ENCODE measurements at regions not wholly inside any gene's neighbourhood (a gene's known extent, or its start where the extent isn't known, plus 50 kb on each side); places are given as distances from the start of the nearest gene placed in this dataset.

DNA sequence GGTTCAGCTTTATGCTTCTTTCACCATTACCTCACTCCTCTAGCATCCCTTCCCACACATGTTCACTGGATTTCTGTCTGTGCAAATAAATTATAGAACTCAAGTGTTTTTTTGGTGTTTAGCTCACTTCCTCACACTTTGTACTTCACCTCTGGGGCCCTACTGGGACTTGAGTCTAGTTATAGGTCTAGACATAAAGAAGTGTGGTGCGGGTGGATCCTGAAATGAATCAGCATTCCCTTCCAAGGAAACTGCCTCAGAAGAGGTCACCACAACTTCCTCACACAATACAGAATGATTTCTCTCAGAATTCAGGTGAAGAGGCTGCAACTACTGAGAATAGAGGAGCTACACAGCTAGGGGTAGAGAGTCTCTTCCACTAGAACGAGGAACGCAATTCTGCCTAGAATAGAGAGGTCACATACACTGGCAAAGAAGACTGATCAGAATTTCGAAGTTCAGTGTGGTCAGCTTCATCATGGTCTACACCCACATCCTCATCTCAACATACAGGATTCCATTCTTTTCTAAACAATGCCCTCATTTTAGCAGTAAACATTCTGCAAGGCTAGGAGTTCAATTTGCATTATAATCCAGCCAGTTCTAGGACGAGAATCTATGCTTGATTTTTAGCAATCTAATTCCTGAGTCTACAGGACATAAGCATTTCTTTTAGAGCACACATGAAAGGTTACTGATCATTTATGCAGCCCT, 938.7 kb upstream of the PHF14 start:
- no peak for TF ChIP-seq SMC3 (conservative IDR thresholded peaks at IDR 0.05; ENCODE audit: poor library complexity)
- no peak for TF ChIP-seq TAF1 (IDR thresholded peaks at IDR 0.05; ENCODE audit: low read depth)
- no peak for TF ChIP-seq MXI1 (conservative IDR thresholded peaks at IDR 0.05; ENCODE audit: poor library complexity, severe bottlenecking)
- TF ChIP-seq, protein P1, sequence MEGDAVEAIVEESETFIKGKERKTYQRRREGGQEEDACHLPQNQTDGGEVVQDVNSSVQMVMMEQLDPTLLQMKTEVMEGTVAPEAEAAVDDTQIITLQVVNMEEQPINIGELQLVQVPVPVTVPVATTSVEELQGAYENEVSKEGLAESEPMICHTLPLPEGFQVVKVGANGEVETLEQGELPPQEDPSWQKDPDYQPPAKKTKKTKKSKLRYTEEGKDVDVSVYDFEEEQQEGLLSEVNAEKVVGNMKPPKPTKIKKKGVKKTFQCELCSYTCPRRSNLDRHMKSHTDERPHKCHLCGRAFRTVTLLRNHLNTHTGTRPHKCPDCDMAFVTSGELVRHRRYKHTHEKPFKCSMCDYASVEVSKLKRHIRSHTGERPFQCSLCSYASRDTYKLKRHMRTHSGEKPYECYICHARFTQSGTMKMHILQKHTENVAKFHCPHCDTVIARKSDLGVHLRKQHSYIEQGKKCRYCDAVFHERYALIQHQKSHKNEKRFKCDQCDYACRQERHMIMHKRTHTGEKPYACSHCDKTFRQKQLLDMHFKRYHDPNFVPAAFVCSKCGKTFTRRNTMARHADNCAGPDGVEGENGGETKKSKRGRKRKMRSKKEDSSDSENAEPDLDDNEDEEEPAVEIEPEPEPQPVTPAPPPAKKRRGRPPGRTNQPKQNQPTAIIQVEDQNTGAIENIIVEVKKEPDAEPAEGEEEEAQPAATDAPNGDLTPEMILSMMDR (IDR thresholded peaks at IDR 0.05; ENCODE audit: poor library complexity, severe bottlenecking) = no peak
- TF ChIP-seq EZH2 (IDR thresholded peaks at IDR 0.05; ENCODE audit: borderline replicate concordance, insufficient read depth, low read length, poor library complexity, severe bottlenecking) = no peak
- TF ChIP-seq EP300 (conservative IDR thresholded peaks at IDR 0.05; ENCODE audit: poor library complexity, severe bottlenecking) = no peak
- TF ChIP-seq, protein P2, sequence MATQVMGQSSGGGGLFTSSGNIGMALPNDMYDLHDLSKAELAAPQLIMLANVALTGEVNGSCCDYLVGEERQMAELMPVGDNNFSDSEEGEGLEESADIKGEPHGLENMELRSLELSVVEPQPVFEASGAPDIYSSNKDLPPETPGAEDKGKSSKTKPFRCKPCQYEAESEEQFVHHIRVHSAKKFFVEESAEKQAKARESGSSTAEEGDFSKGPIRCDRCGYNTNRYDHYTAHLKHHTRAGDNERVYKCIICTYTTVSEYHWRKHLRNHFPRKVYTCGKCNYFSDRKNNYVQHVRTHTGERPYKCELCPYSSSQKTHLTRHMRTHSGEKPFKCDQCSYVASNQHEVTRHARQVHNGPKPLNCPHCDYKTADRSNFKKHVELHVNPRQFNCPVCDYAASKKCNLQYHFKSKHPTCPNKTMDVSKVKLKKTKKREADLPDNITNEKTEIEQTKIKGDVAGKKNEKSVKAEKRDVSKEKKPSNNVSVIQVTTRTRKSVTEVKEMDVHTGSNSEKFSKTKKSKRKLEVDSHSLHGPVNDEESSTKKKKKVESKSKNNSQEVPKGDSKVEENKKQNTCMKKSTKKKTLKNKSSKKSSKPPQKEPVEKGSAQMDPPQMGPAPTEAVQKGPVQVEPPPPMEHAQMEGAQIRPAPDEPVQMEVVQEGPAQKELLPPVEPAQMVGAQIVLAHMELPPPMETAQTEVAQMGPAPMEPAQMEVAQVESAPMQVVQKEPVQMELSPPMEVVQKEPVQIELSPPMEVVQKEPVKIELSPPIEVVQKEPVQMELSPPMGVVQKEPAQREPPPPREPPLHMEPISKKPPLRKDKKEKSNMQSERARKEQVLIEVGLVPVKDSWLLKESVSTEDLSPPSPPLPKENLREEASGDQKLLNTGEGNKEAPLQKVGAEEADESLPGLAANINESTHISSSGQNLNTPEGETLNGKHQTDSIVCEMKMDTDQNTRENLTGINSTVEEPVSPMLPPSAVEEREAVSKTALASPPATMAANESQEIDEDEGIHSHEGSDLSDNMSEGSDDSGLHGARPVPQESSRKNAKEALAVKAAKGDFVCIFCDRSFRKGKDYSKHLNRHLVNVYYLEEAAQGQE (IDR thresholded peaks at IDR 0.05; ENCODE audit: borderline replicate concordance) = no peak
- TF ChIP-seq POLR2AphosphoS5 (IDR thresholded peaks at IDR 0.05) = no peak
- TF ChIP-seq RAD21 (conservative IDR thresholded peaks at IDR 0.05) = no peak
- H2AFZ ChIP-seq (ENCODE audit: low read depth, low read length) = no peak overlapping the region
- no peaks in the 10 kb centered on the region for H3K9me3 ChIP-seq (ENCODE audit: low read length)
- H3K9ac ChIP-seq (ENCODE audit: low read length) = no peak overlapping the region
- no peak overlapping the region for H3K4me2 ChIP-seq (ENCODE audit: low read length)
- H3K27me3 ChIP-seq (ENCODE audit: insufficient read depth, low read depth, low read length) = no peaks in the 10 kb centered on the region
- no peaks in the 10 kb centered on the region for H3K36me3 ChIP-seq (ENCODE audit: insufficient read depth, low read length)
- no peaks in the 10 kb centered on the region for H4K20me1 ChIP-seq (ENCODE audit: insufficient read depth)
- no peaks in the 10 kb centered on the region for H3K9me2 ChIP-seq (ENCODE audit: insufficient read depth, low read length)
- no peak overlapping the region for H3K27ac ChIP-seq (ENCODE audit: low read length)
- H3K4me3 ChIP-seq (ENCODE audit: low read length) = no peak overlapping the region
- H3F3A ChIP-seq (ENCODE audit: insufficient read depth, low read length, poor library complexity, severe bottlenecking) = no peaks in the 10 kb centered on the region
- H3K79me2 ChIP-seq (replicated peaks; ENCODE audit: insufficient read depth, low read length) = no peaks in the 10 kb centered on the region

DNA sequence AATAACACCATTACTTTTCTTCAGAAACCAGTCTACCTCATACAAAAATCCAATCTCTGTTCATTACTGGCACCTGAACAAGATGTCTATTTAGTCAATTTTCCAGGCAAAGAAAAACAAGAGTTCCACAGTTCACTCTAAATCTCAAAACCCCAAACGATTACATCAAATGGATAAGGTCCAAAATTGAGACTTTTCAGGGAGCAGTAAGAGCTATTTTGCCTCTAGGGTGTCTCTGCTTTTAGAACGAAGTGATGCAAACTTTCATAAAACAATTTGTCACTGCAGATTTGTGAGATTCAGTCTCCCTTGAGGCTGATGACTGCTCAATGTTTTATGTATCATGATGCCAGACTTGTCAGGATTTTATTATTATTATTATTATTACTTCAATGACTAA, 937.0 kb upstream of the PHF14 start:
- no peaks in the 10 kb centered on the region for H4K20me1 ChIP-seq (ENCODE audit: insufficient read depth)
- H3K9ac ChIP-seq (ENCODE audit: low read length) = no peak overlapping the region
- no peaks in the 10 kb centered on the region for H3F3A ChIP-seq (ENCODE audit: insufficient read depth, low read length, poor library complexity, severe bottlenecking)
- no peaks in the 10 kb centered on the region for H3K27me3 ChIP-seq (ENCODE audit: insufficient read depth, low read depth, low read length)
- no peak overlapping the region for H2AFZ ChIP-seq (ENCODE audit: low read depth, low read length)
- no peak overlapping the region for H3K27ac ChIP-seq (ENCODE audit: low read length)
- H3K36me3 ChIP-seq (ENCODE audit: insufficient read depth, low read length) = no peaks in the 10 kb centered on the region
- H3K9me2 ChIP-seq (ENCODE audit: insufficient read depth, low read length) = no peaks in the 10 kb centered on the region
- no peak overlapping the region for H3K4me2 ChIP-seq (ENCODE audit: low read length)
- H3K4me3 ChIP-seq (ENCODE audit: low read length) = no peak overlapping the region
- TF ChIP-seq TAF1 (IDR thresholded peaks at IDR 0.05; ENCODE audit: low read depth) (no peak), POLR2AphosphoS5 (IDR thresholded peaks at IDR 0.05) (no peak), EZH2 (IDR thresholded peaks at IDR 0.05; ENCODE audit: borderline replicate concordance, insufficient read depth, low read length, poor library complexity, severe bottlenecking) (no peak), MXI1 (conservative IDR thresholded peaks at IDR 0.05; ENCODE audit: poor library complexity, severe bottlenecking) (no peak), SMC3 (conservative IDR thresholded peaks at IDR 0.05; ENCODE audit: poor library complexity) (no peak), EP300 (conservative IDR thresholded peaks at IDR 0.05; ENCODE audit: poor library complexity, severe bottlenecking) (no peak), RAD21 (conservative IDR thresholded peaks at IDR 0.05) (no peak)
- TF ChIP-seq, protein P2 (IDR thresholded peaks at IDR 0.05; ENCODE audit: borderline replicate concordance) = no peak
- TF ChIP-seq, protein P1 (IDR thresholded peaks at IDR 0.05; ENCODE audit: poor library complexity, severe bottlenecking) = no peak
- H3K9me3 ChIP-seq (ENCODE audit: low read length) = no peaks in the 10 kb centered on the region
- no peaks in the 10 kb centered on the region for H3K79me2 ChIP-seq (replicated peaks; ENCODE audit: insufficient read depth, low read length)

Measured in neural cell (in vitro differentiated cells).